GM19397 (cell line): ENCODE measurements at regions not wholly inside any gene's neighbourhood (a gene's known extent, or its start where the extent isn't known, plus 50 kb on each side); places are given as distances from the start of the nearest gene placed in this dataset.
"Not testable (repeated sequence)": the region's sequence is repeated elsewhere in the genome, so short reads cannot be mapped to it uniquely, and the experiment has no call there.

Experiments used
- ATAC-seq: cut with Tn5 transposase; IDR thresholded peaks from one replicate; pipeline ENCODE4 v1.9.1; 2021; ENCODE audit warnings: mild to moderate bottlenecking, moderate library complexity; ENCODE audit not compliant: unreplicated experiment

DNA sequence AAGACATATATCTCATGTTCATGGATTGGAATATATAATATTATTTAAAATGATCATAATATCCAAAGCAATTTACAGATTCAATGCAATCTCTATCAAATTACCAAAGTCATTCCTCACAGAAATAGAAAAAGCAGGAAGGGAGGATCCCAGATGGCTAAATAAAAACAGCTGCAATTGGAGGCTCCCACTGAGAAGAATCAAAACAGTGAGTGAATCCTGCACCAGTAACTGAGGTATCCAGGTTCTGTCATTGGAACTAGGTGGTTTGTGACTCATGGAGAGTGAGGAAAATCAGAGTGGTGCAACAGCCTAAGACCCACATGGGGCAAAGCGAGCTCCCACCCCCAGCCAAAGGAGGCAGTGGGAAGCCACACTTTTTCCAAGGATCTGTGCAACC lies 128.4 kb downstream of the MTERF1 start:
- ATAC-seq = no peak

DNA sequence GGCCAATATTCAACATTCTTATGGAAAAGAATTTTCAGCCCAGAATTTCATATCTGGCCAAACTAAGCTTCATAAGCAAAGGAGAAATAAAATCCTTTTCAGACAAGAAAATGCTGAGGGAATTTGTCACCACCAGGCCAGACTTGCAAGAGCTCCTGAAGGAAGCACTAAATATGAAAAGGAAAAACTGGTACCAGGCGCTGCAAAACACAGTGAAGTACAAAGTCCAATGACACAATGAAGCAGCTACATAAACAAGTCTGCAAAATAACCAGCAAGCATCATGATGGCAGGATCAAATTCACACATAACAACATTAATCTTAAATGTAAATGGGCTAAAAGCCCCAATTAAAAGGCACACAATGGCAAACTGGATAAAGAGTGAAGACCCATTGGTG lies 126.2 kb downstream of the MTERF1 start:
- ATAC-seq = not testable (repeated sequence)

GRCh38 chr7:91755121-91755520 lies 125.4 kb downstream of the MTERF1 start:
- not testable (repeated sequence) for ATAC-seq

GRCh38 chr7:91759205-91759863 lies 121.2 kb downstream of the MTERF1 start:
- no peak for ATAC-seq

DNA sequence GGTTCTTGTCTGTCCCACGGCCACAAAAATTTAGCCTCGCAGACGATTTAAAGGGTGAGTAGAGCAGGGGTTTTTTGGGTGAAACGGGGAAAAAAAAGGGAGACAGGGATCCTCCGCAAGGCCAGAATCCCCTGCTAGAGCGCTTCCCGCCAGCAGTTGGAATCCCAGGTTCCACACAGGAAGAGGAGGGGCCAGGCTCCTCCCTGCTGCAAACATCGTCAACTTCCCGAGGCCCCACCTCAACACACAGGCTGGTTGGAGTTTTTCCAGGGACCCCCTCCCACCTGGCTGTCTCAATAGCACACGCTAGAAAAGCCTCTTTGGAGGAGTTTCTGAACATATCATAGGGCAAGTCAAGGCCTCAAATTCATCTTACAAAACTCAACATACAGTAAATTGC lies 112.7 kb downstream of the MTERF1 start:
- ATAC-seq = no peak

DNA sequence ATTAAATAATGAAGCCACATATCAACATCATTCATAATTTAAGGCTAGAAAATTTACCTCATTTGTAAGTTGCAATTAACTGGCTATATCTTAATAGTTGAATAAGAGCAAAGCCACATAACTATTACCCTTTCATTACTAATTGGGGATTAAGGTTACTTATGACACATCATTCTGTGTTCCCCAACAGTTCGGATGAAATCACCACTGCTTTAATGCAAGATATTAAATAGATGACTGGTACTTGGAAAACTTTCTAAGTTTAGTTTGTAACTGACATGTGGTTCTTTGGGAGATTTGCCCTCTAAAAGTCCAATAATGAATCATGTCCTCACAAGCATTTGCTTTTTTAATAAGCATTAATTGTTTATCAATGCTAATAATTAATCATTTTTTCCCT lies 109.1 kb downstream of the MTERF1 start:
- no peak for ATAC-seq

- no peak for ATAC-seq
These were observed 108.3 kb downstream of the MTERF1 start for GRCh38 chr7:91771921-91772815.

- ATAC-seq = no peak
These were observed 104.3 kb downstream of the MTERF1 start for GRCh38 chr7:91776171-91776570.

DNA sequence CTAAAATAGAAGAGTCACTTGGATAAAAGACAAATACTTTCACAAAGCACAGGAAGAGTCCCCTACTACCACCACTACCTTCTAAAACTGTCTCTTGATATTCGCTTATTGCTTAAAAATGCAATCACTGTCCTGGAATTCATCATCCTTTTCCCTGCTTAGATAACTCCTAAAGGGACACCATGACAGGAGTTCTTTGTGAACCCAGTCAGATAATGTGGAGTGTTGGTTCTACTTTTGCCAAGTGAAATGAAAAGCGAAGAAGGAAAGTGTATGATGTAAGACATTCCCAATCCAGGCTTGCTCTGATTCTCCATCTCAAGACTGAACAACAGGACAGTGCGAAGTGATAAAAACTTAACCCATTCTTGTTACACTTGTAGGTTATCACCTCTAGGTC lies 103.0 kb downstream of the MTERF1 start:
- ATAC-seq = no peak

- ATAC-seq = no peak
These were observed 102.1 kb downstream of the MTERF1 start for GRCh38 chr7:91778416-91778815.

DNA sequence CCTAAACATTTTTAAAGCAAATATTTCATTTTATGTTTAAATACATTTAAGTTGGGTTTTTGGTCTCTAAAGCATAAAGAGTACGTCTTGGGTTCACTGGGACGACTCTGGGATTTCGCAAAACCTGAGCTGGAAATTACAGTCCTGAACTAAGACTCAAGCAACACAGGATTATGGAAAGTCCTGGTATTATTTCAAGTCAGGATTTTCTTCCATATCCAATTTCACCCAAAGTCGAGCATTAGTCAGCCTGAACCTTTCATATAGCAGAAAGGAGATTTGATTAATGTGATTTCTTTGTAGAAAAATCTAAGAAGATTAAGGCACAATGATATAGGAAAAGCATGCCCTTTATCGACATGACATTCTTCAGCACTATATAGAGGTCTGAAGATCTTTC lies 100.0 kb downstream of the MTERF1 start:
- no peak for ATAC-seq

DNA sequence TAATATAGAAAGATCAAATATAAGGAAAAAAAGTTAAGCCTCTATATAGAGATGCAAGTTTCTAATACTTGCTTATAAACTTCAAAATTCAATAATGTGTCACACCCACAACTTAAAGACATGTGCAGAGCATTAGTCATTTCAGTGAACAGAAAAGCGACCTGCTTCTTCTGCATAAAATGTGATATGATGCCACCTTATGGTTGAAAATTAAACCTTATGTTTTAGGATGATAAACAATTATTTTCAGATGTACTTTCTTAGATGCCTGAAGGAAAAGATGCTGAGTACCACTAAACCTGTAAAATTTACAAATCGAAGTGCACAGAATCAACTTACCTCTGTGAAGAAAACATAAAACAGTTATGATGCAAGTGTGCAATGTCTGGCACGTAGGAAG lies 96.0 kb downstream of the MTERF1 start:
- no peak for ATAC-seq

DNA sequence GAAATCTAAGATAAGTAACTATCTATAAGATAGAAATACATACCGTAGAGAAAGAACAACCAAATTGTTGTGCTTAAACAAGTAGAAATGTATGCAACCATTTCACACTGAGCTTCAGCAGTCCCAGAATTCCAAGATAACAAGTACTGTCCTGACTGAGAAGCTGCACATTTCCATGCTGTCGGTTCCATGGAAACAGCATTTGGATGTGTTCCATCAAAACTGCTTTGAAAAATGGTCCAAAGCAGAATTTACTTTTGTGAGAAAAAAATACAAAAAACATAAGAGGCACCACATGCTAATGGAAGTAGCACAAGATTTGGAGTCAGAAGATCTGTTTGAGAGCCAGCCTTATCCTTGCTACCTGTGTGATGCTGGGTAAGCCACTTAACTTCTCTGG lies 92.6 kb downstream of the MTERF1 start:
- ATAC-seq = no peak

DNA sequence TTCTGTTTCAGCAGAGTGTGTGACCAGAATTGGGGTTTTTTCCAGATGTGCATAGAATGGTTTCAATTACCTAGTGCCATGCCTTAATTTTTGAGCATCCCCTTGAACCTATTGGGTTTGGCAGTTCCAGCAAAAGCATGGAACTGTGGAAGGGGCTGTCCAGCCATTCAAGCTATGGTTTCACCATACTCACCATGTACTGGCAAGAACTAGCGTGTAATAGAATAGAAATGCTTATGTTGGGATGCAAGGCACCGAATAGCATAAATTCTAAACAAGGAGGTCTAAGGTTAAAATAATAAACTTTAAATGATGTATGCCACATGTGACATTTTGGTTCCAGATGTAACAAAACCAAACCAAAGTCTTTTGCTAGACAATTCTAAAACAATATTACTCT lies 91.4 kb downstream of the MTERF1 start:
- no peak for ATAC-seq

GRCh38 chr7:91789558-91789957 lies 90.9 kb downstream of the MTERF1 start:
- ATAC-seq = no peak

- not testable (repeated sequence) for ATAC-seq
These were observed 89.9 kb downstream of the MTERF1 start for GRCh38 chr7:91790646-91791045.

GRCh38 chr7:91796122-91796521 lies 84.4 kb downstream of the MTERF1 start:
- ATAC-seq = no peak

DNA sequence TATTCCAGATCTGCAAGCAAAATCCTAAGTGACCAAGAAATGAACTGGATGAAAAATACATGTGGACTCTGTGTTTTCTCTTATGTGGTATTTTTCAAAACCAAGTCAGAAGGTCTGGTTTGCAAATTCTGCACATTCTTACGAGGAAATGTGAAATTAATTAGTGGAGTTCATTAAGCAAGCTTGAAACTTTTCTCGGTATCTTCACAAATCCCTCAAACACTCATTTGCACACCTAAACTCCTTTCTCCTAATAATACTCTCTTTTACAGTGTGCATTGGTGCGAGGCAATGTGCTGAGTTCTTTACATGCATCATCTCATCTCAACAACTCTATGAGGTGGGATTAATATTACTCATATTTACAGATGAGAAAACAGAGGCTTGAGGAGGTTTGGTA lies 82.1 kb downstream of the MTERF1 start:
- ATAC-seq = no peak

- no peak for ATAC-seq
These were observed 80.1 kb downstream of the MTERF1 start for GRCh38 chr7:91800389-91800788.

DNA sequence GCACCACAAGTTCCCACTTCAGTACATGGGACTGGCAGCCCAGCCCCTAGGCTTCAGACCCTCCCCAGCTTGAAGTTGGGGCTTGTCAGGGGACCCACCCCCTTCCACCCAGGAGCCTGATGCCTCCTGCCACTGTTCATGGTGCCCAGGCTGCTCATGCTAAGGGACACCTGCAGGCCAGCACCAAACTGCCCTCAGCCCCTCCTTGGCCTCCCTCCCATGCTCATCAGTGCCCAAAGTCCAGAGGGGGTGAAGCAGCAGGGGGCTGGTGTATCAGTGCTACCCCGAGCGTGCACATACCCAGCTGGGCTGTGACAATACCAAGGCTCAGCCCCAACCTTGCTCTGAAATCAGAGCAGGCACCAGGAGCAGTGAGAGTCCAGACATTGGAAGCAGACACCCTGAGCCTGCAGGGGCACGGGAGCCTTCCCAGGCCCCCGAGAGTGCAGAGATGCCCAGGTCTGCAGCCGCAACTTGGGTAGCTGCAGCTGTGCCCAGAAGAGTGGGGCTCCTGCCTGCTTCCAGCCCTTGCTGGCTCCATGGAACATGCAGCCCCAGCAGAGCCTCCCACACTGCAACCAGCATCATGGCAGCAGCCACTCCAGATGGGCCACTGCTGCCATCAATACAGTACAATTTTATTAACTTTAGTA lies 79.0 kb downstream of the MTERF1 start:
- no peak for ATAC-seq

GRCh38 chr7:91811236-91811635 lies 69.3 kb downstream of the MTERF1 start:
- ATAC-seq = no peak

DNA sequence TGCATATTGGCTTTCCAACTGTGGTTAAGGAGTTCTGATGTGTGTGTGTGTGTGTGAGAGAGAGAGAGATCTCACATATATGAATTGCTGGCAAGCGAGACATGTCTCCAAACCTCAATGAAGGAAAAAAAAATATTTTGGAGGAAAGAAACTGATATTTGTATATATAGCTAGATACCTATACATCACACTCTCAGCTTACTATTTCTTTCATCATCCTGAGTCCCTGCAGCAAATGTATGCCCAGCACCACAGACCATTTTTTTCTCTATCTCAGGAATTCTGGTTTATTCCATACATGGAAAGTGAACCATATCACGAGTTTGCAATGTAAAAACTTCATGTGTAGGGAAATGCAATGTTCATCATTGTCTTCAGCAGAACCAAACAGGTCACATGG lies 68.9 kb downstream of the MTERF1 start:
- no peak for ATAC-seq
